SK-N-SH (cell line): ENCODE measurements at regions not wholly inside any gene's neighbourhood (a gene's known extent, or its start where the extent isn't known, plus 50 kb on each side); places are given as distances from the start of the nearest gene placed in this dataset.
A peak's percentile ranks its signal among the peaks of the same experiment; 100 is the strongest.

ENCODE experiments used
- JUND ChIP-seq: IDR thresholded peaks from 2 replicates; pipeline ENCODE4 v1.4.0; 2012
- PBX3 ChIP-seq: IDR thresholded peaks from 2 replicates; pipeline ENCODE4; 2012
- RAD21 ChIP-seq: IDR thresholded peaks from 2 replicates; pipeline ENCODE4 v1.6.1; 2012; ENCODE audit warnings: mild to moderate bottlenecking, low read length
- RXRA ChIP-seq: IDR thresholded peaks from 2 replicates; pipeline ENCODE4 v1.4.0; 2012; ENCODE audit warnings: low read depth, mild to moderate bottlenecking, borderline replicate concordance
- TAF1 ChIP-seq: IDR thresholded peaks from 2 replicates; pipeline ENCODE4 v1.6.1; 2012; ENCODE audit warnings: low read depth, mild to moderate bottlenecking, low read length, moderate library complexity, borderline replicate concordance
- TEAD4 ChIP-seq: IDR thresholded peaks from 2 replicates; pipeline ENCODE4 v1.4.0; 2012; ENCODE audit warnings: mild to moderate bottlenecking, borderline replicate concordance; ENCODE audit not compliant: insufficient read depth
- TF ChIP-seq, protein P1 (sequence below): fragments of 200-600 bp; sonication (generic); IDR thresholded peaks from 2 replicates; pipeline ENCODE4 v1.6.1; 2017; ENCODE audit warnings: antibody characterized with exemption, mild to moderate bottlenecking, moderate library complexity
- TF ChIP-seq, protein P2 (sequence below): IDR thresholded peaks from 2 replicates; pipeline ENCODE4 v1.6.1; 2012; ENCODE audit warnings: mild to moderate bottlenecking, low read depth, low read length, moderate library complexity

DNA sequence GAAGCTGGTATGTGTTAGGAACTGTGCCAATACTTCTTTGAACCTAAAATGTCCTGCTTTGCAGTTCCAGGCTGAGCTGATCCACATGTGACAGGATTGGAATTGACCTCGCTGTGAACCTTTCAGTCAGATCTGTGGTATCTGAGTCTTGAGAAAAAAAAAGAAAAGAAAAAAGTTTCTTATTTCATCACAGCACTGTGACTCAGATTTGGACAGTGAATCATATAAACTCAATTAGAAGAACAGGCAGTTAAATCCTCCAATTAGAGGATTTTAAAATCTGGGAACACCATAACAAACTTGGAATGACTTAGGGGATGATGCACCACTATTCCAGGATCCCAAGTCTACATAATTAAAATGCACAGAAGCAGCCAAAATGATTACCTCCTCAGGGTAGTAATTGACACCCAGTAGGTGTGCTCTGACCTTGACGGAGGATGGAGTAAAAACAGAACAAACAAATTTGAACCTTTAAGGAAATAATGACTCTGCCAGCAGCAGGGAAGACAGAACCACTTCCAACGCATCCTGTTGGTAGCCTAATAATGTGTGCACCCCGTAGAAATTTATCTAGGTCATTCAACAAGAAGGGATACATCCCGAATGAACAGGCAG, 57.8 kb upstream of the RAI14 start:
- TF ChIP-seq RAD21 (no peak), PBX3 (peak; percentile 82), TAF1 (no peak), RXRA (peak; percentile 99), TEAD4 (peak; percentile 53; the same call in 1 of the 2 replicates), JUND (peak; percentile 90)
- TF ChIP-seq, protein P1, sequence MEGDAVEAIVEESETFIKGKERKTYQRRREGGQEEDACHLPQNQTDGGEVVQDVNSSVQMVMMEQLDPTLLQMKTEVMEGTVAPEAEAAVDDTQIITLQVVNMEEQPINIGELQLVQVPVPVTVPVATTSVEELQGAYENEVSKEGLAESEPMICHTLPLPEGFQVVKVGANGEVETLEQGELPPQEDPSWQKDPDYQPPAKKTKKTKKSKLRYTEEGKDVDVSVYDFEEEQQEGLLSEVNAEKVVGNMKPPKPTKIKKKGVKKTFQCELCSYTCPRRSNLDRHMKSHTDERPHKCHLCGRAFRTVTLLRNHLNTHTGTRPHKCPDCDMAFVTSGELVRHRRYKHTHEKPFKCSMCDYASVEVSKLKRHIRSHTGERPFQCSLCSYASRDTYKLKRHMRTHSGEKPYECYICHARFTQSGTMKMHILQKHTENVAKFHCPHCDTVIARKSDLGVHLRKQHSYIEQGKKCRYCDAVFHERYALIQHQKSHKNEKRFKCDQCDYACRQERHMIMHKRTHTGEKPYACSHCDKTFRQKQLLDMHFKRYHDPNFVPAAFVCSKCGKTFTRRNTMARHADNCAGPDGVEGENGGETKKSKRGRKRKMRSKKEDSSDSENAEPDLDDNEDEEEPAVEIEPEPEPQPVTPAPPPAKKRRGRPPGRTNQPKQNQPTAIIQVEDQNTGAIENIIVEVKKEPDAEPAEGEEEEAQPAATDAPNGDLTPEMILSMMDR, result no peak
- TF ChIP-seq, protein P2, sequence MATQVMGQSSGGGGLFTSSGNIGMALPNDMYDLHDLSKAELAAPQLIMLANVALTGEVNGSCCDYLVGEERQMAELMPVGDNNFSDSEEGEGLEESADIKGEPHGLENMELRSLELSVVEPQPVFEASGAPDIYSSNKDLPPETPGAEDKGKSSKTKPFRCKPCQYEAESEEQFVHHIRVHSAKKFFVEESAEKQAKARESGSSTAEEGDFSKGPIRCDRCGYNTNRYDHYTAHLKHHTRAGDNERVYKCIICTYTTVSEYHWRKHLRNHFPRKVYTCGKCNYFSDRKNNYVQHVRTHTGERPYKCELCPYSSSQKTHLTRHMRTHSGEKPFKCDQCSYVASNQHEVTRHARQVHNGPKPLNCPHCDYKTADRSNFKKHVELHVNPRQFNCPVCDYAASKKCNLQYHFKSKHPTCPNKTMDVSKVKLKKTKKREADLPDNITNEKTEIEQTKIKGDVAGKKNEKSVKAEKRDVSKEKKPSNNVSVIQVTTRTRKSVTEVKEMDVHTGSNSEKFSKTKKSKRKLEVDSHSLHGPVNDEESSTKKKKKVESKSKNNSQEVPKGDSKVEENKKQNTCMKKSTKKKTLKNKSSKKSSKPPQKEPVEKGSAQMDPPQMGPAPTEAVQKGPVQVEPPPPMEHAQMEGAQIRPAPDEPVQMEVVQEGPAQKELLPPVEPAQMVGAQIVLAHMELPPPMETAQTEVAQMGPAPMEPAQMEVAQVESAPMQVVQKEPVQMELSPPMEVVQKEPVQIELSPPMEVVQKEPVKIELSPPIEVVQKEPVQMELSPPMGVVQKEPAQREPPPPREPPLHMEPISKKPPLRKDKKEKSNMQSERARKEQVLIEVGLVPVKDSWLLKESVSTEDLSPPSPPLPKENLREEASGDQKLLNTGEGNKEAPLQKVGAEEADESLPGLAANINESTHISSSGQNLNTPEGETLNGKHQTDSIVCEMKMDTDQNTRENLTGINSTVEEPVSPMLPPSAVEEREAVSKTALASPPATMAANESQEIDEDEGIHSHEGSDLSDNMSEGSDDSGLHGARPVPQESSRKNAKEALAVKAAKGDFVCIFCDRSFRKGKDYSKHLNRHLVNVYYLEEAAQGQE, result no peak
